GM18508 (cell line): ENCODE measurements at regions not wholly inside any gene's neighbourhood (a gene's known extent, or its start where the extent isn't known, plus 50 kb on each side); places are given as distances from the start of the nearest gene placed in this dataset.

Experiments used
- ATAC-seq: cut with Tn5 transposase; IDR thresholded peaks from one replicate; pipeline ENCODE4 v1.9.1; 2021; ENCODE audit warnings: moderate number of reproducible peaks; ENCODE audit not compliant: insufficient read depth, unreplicated experiment

DNA sequence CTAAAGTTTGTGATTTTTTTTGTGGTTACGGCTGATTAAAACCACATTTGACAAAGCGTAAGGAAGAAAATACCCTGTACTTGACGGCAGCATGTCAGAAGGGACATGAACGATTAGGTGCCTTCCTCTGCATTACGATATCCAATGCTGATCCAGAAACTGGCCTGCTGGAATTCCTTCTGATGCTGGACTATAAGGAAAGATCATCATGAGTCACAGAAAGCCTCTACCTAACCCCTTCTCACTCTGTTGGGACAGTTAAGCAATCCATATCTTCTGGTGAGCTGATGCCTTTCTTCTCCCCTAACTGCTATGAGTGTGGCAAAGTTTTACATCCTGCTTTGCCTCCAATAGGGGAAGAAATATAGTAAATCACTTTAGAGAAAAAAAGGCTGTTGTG lies 78.4 kb upstream of the PAPPA start:
- no peak for ATAC-seq

DNA sequence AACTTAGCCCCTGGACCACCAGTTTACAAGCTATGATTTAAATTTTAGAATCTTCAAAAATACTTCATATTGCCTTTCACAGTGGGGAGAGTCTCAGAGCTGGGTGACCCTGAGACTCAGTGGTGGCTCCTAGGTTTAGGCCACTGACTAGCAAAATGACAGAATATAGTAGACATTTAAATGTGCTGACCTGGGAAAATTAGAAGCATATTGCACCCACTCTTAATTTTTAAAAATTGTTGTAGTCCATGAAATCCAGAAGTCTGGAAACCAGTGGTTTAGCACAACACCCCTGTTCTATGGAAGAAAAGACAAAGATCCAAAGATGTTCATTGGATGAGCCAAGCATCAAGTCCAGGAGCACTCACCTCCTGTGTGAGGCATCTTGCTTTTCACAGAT lies 75.0 kb upstream of the PAPPA start:
- ATAC-seq: no peak

GRCh38 chr9:116080561-116080960 lies 73.0 kb upstream of the PAPPA start:
- ATAC-seq: no peak

DNA sequence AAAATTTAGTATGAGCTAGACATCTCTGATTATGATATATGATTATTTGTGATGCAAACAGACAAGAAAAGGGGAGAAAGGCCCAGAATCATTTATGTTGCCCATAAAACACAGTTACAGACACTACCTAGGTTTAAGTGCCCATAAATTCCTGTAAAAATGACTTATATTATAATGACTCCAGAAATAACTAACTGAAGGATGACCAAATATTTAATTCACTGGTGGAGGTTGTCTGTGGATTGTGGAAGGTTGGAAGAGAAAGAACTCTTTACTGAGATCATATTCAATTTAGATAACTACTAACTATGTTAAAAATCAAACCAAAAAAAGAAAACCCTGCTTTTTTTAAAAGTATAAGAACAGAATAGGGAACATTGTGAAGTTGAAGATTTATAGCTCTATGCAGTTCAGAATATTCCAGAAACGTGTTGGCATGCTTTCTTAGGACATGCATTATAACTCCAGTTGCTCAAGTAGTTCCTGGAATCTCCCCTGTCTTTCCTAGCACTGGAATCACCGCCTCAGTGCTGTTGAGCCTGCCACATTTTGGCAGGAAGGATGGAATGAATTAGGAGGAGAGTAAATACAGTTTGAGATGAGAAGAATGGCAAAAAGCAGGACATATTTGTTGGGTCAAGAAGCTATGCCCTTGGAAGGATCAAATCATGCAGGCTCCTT lies 72.0 kb upstream of the PAPPA start:
- ATAC-seq: no peak

DNA sequence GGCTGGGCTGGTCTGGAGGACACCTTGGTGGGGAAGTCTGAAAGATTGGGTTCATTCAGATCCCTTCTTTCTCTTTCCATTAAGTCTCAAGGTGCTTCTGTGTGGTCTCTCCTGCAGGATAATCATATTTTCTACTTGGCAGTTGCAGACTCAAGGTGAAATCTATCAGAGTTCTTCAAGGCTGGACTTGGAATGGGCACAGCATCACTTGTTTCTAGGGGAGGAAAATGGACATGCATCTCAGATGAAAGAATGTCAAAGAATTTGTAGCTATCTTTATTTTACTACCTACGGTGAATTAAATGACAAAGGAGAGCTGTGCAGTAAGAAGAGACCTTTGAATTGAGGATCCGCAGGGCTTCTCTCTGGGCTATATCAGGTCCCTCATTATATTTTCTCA lies 69.8 kb upstream of the PAPPA start:
- no peak for ATAC-seq

- no peak for ATAC-seq
Observed at GRCh38 chr9:116084497-116084896, 69.1 kb upstream of the PAPPA start.

- no peak for ATAC-seq
Observed at GRCh38 chr9:116087246-116087645, 66.3 kb upstream of the PAPPA start.

DNA sequence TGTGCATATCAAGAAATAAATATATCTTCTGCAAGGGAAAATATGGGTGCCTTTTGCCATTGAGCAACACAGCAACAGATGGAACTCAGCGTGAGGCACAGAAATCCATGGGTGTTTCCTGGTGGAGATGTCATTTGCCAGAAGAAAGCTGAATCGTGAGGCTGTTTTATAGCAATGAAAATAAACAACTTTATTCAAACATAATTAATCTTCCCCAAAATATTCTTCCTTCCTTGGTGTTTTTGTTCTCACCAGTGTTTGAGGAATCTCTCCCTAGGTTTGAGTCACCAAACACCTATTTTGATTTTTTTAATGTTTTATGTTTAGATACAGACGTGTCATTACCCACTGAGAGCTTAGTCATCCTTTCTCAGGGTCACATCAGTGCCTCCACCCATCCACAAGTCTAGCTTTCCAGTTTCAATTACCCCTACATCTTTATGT lies 65.8 kb upstream of the PAPPA start:
- ATAC-seq: no peak

GRCh38 chr9:116088396-116088795 lies 65.2 kb upstream of the PAPPA start:
- ATAC-seq: no peak

DNA sequence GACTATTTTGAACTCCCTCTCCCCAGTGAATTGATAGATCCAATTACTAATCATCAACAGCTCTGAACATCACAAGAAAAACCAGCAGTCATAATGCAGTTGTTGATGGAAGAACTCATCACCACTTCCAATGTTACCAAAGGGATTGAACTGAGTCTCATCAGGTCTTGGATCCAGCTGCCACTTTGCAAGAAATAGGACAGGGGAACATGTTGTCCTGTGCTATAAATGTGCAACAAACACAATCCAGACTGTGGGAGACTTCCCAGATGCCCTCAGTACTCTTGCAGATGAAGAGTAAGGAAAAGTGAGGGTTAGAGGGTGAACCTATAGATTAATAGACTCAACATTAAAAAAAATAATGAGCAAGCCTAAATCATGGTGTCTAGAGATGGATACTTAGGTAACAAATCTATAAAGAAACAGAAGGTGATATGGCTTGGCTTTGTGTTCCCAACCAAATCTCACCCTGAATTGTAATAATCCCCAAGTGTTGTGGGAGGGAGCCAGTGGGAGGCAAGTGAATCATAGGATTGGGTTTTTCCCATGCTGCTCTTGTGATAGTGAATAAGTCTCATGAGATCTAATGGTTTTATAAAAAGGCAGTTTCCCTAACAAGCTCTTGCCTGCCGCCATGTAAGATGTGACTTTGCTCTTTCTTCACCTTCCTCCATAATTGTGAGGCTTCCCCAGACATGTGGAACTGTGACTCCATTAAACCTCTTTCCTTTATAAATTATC lies 63.4 kb upstream of the PAPPA start:
- no peak for ATAC-seq

GRCh38 chr9:116094846-116095245 lies 58.7 kb upstream of the PAPPA start:
- no peak for ATAC-seq

DNA sequence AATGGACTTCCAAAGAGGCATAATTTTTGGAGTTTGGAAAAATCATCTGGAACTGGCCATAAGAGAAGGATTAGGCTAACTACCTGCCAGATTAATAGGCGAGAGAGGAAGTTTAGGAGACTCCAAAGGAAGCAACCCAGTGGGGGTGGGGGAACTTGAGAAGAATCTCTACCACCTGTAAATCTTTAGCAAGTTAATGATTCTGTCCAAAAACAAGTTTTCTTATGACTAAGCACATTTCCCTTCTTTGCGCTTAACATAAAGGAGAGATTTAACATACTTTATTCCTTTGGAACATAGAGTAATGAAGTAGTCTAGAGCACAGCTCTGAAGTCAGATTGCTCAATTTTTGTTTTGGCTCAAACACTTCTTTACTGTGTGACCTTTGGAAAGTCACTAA lies 58.2 kb upstream of the PAPPA start:
- ATAC-seq: no peak

DNA sequence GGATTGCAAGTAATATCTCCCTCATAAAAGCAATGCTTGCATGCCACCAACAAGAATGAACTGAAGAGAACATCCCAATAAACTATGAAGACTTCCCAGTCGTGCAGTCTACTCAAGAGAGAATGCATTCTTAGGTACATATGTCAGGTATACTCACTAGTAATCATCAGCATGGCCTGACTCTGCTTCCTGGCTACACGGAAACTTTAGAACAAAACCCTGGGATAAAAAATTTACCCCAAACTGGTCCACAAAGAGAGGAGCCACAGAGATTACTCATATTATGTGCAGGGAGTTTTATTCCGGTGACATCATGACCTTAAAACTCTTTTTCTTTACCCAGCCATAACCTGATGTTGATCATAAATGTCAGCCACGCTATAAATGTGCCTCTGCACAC lies 57.5 kb upstream of the PAPPA start:
- no peak for ATAC-seq

DNA sequence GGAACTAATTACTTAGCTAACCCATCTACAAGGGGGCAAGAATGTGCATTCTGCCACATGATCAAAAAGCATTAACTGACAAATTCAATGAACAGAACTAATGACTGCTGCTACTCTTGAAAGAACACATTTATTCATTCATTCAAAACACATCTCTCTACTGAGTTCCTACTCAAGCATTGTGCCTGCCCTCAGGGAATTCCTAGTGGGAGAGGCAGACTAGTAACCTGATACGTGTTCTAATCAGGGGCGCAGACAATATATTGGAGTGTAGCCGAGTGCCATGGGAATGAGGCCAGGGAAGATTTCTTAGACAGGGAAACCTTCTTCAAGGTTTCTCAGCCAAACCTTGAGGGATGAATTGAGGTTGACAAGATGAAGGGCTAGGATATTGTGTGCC lies 56.7 kb upstream of the PAPPA start:
- ATAC-seq: no peak

- ATAC-seq: no peak
Observed at GRCh38 chr9:116098476-116098875, 55.1 kb upstream of the PAPPA start.

DNA sequence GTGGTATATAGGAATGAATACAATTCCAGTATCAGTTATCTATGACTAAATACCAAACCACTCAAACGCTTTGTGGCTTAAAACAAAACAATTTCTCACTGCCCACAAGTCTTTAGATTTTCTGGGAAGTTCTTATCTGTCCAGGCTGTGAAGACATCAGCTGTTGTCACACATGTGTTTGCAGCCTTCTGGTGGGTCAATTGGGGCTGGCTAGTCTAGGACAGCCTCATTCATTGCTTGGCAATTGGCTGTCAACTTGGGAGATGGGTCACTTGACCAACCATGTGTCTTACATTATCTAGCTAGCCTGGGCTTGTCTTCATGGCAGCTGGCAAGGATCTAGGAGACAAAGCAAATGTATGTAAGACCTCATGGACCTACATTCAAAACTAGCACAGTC lies 53.8 kb upstream of the PAPPA start:
- ATAC-seq: no peak

DNA sequence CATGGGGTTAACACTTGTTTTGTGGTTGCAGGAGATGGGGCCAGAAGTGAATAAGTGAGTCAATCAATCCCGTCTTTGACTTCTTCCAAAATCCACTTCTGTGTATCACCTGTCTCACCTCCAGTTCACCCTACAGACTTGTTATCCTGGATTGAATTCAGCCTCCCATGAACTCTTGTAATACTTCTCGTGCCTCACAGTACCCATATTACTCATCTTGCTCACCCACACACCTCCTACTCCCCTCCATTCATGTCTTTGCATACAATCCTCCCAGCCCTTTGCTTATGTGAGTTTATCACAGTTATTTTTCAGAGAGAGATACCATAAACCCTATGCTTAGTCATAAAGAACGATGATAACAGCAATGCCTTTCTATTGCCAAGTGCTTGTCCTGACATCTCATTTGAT lies 52.9 kb upstream of the PAPPA start:
- ATAC-seq: no peak

- ATAC-seq: no peak
Observed at GRCh38 chr9:116101516-116101915, 52.1 kb upstream of the PAPPA start.

DNA sequence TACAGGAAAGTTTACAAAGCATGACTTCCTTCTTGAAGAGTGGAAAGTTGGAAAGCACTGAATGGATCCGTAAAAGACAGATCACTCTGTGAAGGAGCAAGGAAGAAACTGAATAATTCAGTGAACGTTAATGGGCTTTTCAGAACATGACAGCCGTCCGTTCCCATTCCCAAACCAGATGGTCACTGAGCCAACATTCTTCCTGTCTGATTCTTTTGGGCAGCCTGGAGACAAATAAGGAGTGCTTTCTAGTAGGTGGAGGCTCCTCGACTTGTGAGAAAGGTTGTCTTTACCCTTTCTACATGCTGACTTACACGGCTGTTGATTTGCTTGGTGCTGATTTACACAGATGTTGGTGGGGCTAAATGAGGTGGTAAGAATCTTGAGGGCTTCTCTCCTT lies 51.0 kb upstream of the PAPPA start:
- ATAC-seq: no peak
